Mucosa of stomach (tissue), 1 donor: ENCODE measurements at regions not wholly inside any gene's neighbourhood (a gene's known extent, or its start where the extent isn't known, plus 50 kb on each side); places are given as distances from the start of the nearest gene placed in this dataset.

Experiments used
- H3K27me3 ChIP-seq: one replicate; pipeline ENCODE4 v1.7.0; 2013; ENCODE audit warnings: mild to moderate bottlenecking, low read length; ENCODE audit not compliant: control insufficient read depth, insufficient read depth
- H3K36me3 ChIP-seq: one replicate; pipeline ENCODE4 v1.7.0; 2013; ENCODE audit warnings: low read length; ENCODE audit not compliant: control insufficient read depth, insufficient read depth
- H3K4me1 ChIP-seq: one replicate; pipeline ENCODE4 v1.7.0; 2013; ENCODE audit warnings: mild to moderate bottlenecking, low read length; ENCODE audit not compliant: control insufficient read depth, insufficient read depth
- H3K4me3 ChIP-seq: one replicate; pipeline ENCODE4 v1.7.0; 2013; ENCODE audit warnings: low read length
- H3K9ac ChIP-seq: one replicate; pipeline ENCODE4 v1.7.0; 2013; ENCODE audit warnings: mild to moderate bottlenecking, low read length, moderate library complexity
- H3K9me3 ChIP-seq: one replicate; pipeline ENCODE4 v1.7.0; 2013; ENCODE audit warnings: mild to moderate bottlenecking, low read length, moderate library complexity; ENCODE audit not compliant: control insufficient read depth
- donor health status: Pancreatic carcinoma.

DNA sequence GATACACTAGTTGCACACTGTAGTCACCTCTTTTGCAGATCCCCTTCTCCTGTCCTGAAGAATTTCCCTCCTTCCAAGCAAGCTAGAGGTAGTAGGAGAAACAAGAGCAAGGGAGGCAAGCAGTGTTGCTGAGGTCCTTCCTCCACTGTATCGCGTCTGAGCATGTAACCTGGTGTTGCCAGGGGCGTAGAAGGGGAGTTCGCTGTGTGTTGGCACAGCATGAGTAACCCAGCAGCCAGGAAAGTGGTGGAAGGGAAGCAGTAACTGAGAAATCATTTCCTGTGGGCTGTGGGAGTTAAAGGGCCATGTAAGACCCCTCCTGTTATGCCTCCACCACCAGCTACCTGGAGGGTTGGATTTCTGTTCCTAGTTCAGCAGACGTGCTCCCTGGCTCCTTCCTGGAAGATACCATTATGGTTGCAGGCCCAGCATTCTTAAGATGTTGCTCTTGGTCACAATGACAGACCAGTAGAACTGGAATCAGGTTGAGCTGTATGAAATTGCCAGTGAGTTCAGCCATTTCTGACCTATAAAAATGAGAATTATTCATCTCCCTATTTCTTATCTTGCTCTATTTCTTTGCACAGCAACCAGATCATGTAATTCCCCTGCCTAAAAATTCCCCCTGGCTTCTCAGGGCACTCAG lies 215.3 kb upstream of the TOPAZ1 start:
- Histone ChIP-seq H3K9ac (no peak overlapping the region), H3K4me3 (no peak overlapping the region), H3K9me3 (no peaks in the 10 kb centered on the region), H3K36me3 (no peaks in the 10 kb centered on the region), H3K27me3 (peaks cover 27% of the 10 kb centered on the region), H3K4me1 (no peaks in the 10 kb centered on the region)

GRCh38 chr3:44029100-44029499 lies 212.6 kb upstream of the TOPAZ1 start:
- H3K4me1 ChIP-seq, result no peaks in the 10 kb centered on the region
- H3K9ac ChIP-seq, result no peak overlapping the region
- no peak overlapping the region for H3K4me3 ChIP-seq
- H3K9me3 ChIP-seq, result no peaks in the 10 kb centered on the region
- H3K27me3 ChIP-seq, result peaks cover 7% of the 10 kb centered on the region
- no peaks in the 10 kb centered on the region for H3K36me3 ChIP-seq

GRCh38 chr3:44030285-44030684 lies 211.4 kb upstream of the TOPAZ1 start:
- Histone ChIP-seq H3K4me1 (no peaks in the 10 kb centered on the region), H3K36me3 (no peaks in the 10 kb centered on the region), H3K9ac (no peak overlapping the region), H3K27me3 (no peaks in the 10 kb centered on the region), H3K9me3 (no peaks in the 10 kb centered on the region), H3K4me3 (no peak overlapping the region)

DNA sequence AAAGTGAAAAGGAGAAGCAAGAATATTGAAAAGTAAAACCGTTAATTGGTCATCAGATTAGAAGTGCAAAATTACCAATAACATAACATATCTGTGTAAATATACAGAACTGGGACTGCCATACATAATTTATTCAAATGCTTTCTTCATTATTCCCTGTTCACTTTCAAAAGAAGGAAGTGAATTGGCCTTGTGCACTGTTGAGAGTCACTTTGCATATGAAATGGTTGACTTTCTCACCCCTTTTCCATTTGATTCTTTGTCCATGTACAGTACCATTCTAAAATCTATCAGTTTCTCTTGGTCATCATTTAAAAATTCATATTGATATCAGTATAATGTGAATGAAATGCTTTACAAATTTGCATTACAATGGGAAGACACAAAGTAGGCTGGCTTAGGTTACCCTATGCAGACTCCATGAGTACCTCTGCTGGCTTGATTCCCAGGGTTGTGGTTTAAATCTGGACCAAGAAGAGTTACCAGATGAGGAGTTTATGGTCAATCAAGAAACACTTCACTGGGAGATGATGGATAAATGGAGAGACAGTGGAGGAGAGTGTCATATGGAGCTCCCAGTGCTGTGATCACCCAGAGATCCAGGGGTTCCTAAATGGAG lies 210.9 kb upstream of the TOPAZ1 start:
- no peaks in the 10 kb centered on the region for H3K27me3 ChIP-seq
- no peak overlapping the region for H3K9ac ChIP-seq
- no peaks in the 10 kb centered on the region for H3K4me1 ChIP-seq
- H3K9me3 ChIP-seq, result no peaks in the 10 kb centered on the region
- no peaks in the 10 kb centered on the region for H3K36me3 ChIP-seq
- no peak overlapping the region for H3K4me3 ChIP-seq

DNA sequence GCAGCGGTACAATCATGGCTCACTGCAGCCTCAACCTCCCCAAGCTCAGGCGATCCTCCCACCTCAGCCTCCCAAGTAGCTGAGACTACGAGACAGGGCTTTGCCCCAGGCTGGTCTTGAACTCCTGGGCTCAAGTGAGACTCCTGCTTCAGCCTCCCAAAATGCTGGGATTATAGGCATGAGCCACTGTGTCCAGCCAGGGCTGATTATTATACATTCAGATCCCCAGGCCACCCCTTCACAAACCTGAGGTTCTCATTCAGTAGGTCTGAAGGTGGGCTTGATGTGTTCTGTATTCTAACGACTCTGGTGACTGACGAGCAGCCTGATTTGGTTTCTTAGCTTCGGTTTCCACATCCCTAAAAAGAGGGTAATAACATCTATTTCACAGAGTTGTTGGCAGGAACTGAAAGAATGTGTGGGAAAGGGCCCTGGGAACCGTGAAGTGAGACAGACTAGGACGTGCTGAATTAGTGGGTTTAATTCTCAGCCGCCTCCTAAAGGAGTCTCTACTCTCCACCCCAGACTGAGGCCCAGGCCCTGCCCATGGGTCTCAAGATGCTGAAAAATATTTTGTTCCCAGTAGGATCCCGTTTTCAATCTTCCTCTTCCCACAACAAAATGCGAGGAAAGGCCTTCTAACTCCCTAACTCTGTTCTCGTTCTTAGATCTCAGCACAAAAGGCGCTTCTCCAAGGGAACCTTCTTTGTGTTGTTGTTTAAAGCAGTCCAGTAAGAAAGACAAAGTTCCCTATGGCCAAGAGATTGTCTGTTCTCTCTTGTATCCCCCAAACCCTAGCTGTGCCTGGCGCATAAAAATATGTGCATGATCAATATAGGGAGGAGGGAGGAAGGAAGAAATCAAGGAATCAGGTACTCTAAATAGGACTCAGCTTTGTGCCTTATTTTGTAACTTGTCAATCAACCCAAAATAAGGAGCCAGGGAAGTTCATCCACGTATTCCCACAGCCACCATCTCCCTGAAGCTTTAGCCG lies 210.0 kb upstream of the TOPAZ1 start:
- Histone ChIP-seq H3K36me3 (no peaks in the 10 kb centered on the region), H3K4me3 (no peak overlapping the region), H3K27me3 (no peaks in the 10 kb centered on the region), H3K4me1 (no peaks in the 10 kb centered on the region), H3K9me3 (no peaks in the 10 kb centered on the region), H3K9ac (no peak overlapping the region)

DNA sequence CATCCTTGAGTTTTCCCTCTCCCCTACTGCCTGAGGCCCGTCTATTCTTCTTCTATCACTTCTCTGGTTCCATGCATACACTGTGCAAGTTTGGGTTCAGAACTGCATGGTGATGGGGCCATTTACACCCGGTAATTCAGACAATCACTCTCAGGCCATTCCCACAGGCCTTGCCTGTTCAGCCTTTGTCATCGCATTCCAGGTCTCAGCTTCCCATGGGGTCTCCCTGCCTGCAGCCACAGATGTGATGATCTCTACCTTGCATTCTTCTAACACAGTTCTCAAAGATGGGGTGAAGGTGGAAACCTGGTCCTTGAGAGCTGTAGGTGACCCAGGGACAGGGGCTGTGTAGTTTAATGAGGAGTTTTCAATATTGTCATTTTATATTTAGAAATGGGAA lies 209.2 kb upstream of the TOPAZ1 start:
- H3K36me3 ChIP-seq, result no peaks in the 10 kb centered on the region
- H3K27me3 ChIP-seq, result no peaks in the 10 kb centered on the region

DNA sequence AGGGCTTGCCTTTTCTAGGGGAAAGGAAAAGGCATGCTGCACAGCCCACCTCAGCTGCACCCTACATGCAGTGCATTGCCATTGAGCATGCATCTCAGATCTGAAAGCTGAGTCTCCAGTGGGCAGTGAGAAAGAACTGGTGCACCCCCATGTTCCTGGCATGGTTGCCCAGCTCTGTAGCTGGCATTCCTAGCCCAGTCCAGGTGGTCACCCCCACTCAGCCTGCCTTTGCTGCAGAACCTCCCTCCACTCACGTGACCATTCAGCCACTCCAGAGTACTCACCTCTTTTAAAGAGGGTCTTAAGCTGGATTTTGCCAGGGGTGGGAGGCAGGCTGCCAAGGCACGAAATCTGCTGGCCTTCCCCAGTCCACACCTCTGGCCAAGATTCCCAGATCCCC lies 208.6 kb upstream of the TOPAZ1 start:
- H3K9ac ChIP-seq, result no peak overlapping the region
- no peaks in the 10 kb centered on the region for H3K4me1 ChIP-seq
- no peaks in the 10 kb centered on the region for H3K36me3 ChIP-seq
- no peaks in the 10 kb centered on the region for H3K9me3 ChIP-seq
- H3K27me3 ChIP-seq, result peaks cover 1% of the 10 kb centered on the region
- no peak overlapping the region for H3K4me3 ChIP-seq

More for the DNA sequence above, 209.2 kb upstream of the TOPAZ1 start:
- Histone ChIP-seq H3K9ac (no peak overlapping the region), H3K4me3 (no peak overlapping the region), H3K9me3 (no peaks in the 10 kb centered on the region), H3K4me1 (no peaks in the 10 kb centered on the region)

GRCh38 chr3:44036850-44037249 lies 204.8 kb upstream of the TOPAZ1 start:
- Histone ChIP-seq H3K27me3 (peaks cover 6% of the 10 kb centered on the region), H3K4me1 (no peaks in the 10 kb centered on the region), H3K36me3 (no peaks in the 10 kb centered on the region)

GRCh38 chr3:44039006-44039405 lies 202.7 kb upstream of the TOPAZ1 start:
- H3K9ac ChIP-seq, result no peak overlapping the region
- H3K4me3 ChIP-seq, result no peak overlapping the region
- H3K4me1 ChIP-seq, result no peaks in the 10 kb centered on the region
- H3K27me3 ChIP-seq, result peaks cover 6% of the 10 kb centered on the region
- no peaks in the 10 kb centered on the region for H3K36me3 ChIP-seq
- H3K9me3 ChIP-seq, result no peaks in the 10 kb centered on the region

More at GRCh38 chr3:44036850-44037249, 204.8 kb upstream of the TOPAZ1 start:
- Histone ChIP-seq H3K9ac (no peak overlapping the region), H3K4me3 (no peak overlapping the region), H3K9me3 (no peaks in the 10 kb centered on the region)

DNA sequence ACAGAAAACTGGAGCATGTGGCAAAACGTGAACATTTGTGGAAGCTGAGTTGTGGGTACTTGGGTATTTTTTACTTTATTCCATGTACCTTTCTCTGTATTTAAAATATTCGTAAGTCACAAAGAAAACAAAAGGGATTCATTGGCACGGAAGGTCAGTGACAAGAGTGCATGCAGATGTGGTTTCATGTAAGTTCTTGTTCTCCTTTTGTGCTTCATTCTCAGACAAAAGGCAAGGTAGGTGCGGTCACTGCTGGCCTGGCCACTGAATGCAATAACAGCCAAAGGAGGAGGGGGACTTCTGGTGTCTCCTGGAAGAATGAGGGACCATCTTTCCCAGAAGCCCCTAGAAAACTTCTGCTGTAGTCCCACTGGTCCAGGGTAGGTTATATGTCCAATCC lies 200.0 kb upstream of the TOPAZ1 start:
- Histone ChIP-seq H3K9me3 (no peaks in the 10 kb centered on the region), H3K4me3 (no peak overlapping the region), H3K4me1 (no peaks in the 10 kb centered on the region), H3K36me3 (no peaks in the 10 kb centered on the region), H3K9ac (no peak overlapping the region), H3K27me3 (peaks cover 6% of the 10 kb centered on the region)

- Histone ChIP-seq H3K9me3 (no peaks in the 10 kb centered on the region), H3K9ac (no peak overlapping the region), H3K27me3 (peaks cover 6% of the 10 kb centered on the region), H3K4me3 (no peak overlapping the region), H3K4me1 (no peaks in the 10 kb centered on the region), H3K36me3 (no peaks in the 10 kb centered on the region)
Measured at GRCh38 chr3:44042772-44043171, 198.9 kb upstream of the TOPAZ1 start.
